H1 (cell line): ENCODE measurements at regions not wholly inside any gene's neighbourhood (a gene's known extent, or its start where the extent isn't known, plus 50 kb on each side); places are given as distances from the start of the nearest gene placed in this dataset.

ENCODE experiments used
- CTCF ChIA-PET: fragments of 300-600 bp; sonication (Branson Sonifier 250); formaldehyde crosslinking; loops from one replicate; lab custom pipeline; 2021; ENCODE audit not compliant: partially characterized antibody; lab: Charles Lee
- POLR2A ChIA-PET: fragments of 300-600 bp; sonication (Branson Sonifier 250); formaldehyde crosslinking; loops from one replicate; lab custom pipeline; 2021; ENCODE audit warnings: inconsistent platforms; ENCODE audit not compliant: partially characterized antibody; lab: Charles Lee
- DNase-seq, 2 experiments: peaks; one replicate each; pipeline versions ENCODE4 v3.0.0 to v3.0.0-alpha.2; 2010 to 2022; ENCODE audit warnings: low spot score in 2 of 2, low read depth in 1 of 2, mixed read lengths in 1 of 2
- FAIRE-seq: peaks from 2 replicates; lab custom pipeline; 2011; peaks lifted over from hg19 to GRCh38; lab: Jason Lieb, UNC
- H2AFZ ChIP-seq: 2 replicates; pipeline ENCODE4 v1.8.1; 2012; ENCODE audit warnings: low read length, inconsistent platforms
- H2AK5ac ChIP-seq: 2 replicates; pipeline ENCODE4 v1.6.1; 2013; ENCODE audit warnings: low read depth, low read length
- H2BK120ac ChIP-seq: replicated peaks from 2 replicates; pipeline ENCODE3; 2013; ENCODE audit warnings: low read depth, low read length, inconsistent platforms
- H2BK12ac ChIP-seq: 2 replicates; pipeline ENCODE4 v1.6.1; 2013; ENCODE audit warnings: low read depth, low read length
- H2BK15ac ChIP-seq: 2 replicates; pipeline ENCODE4 v1.6.1; 2013; ENCODE audit warnings: low read length
- H2BK20ac ChIP-seq: 2 replicates; pipeline ENCODE4 v1.6.1; 2013; ENCODE audit warnings: low read length
- H2BK5ac ChIP-seq: 2 replicates; pipeline ENCODE4 v1.6.1; 2013; ENCODE audit warnings: low read depth, low read length
- H3K14ac ChIP-seq: 2 replicates; pipeline ENCODE4 v1.6.1; 2013; ENCODE audit warnings: inconsistent platforms; ENCODE audit not compliant: insufficient read length
- H3K18ac ChIP-seq: 2 replicates; pipeline ENCODE4 v1.6.1; 2013; ENCODE audit warnings: low read length; ENCODE audit errors: extremely low read depth
- H3K23ac ChIP-seq: 2 replicates; pipeline ENCODE4 v1.6.1; 2013; ENCODE audit warnings: inconsistent platforms; ENCODE audit not compliant: insufficient read length
- H3K23me2 ChIP-seq: 2 replicates; pipeline ENCODE4 v1.6.1; 2013; ENCODE audit warnings: low read depth, low read length
- H3K27ac ChIP-seq: 2 replicates; pipeline ENCODE4 v1.6.1; 2011; ENCODE audit warnings: low read depth, low read length, inconsistent platforms
- H3K27me3 ChIP-seq, 4 experiments: replicated peaks in 1 of 4; 1 replicate in 1 of 4; 2 replicates in 3 of 4; pipeline versions ENCODE4 v1.6.1 to v1.8.1; 2011 to 2013; ENCODE audit warnings: low read length in 3 of 4, mild to moderate bottlenecking in 3 of 4, inconsistent platforms in 2 of 4, mixed read lengths in 2 of 4, moderate library complexity in 1 of 4; ENCODE audit not compliant: control insufficient read depth in 3 of 4, insufficient read depth in 3 of 4; ENCODE audit errors: extremely low read depth in 1 of 4
- H3K36me3 ChIP-seq, 4 experiments: 2 replicates each; pipeline versions ENCODE4 v1.6.1 to v1.8.1; 2011 to 2013; ENCODE audit warnings: mild to moderate bottlenecking in 4 of 4, low read length in 3 of 4, moderate library complexity in 2 of 4, control low read depth in 1 of 4, inconsistent platforms in 1 of 4; ENCODE audit not compliant: insufficient read depth in 4 of 4, control insufficient read depth in 2 of 4
- H3K4ac ChIP-seq: replicated peaks from 2 replicates; pipeline ENCODE3; 2013; ENCODE audit warnings: low read length, low read depth, mixed read lengths, inconsistent platforms; ENCODE audit not compliant: insufficient read length
- H3K4me1 ChIP-seq, 4 experiments: replicated peaks in 1 of 4; 1 replicate in 1 of 4; 2 replicates in 3 of 4; pipeline versions ENCODE4 v1.6.1 to v1.8.1; 2011 to 2013; ENCODE audit warnings: low read length in 3 of 4, inconsistent platforms in 2 of 4, mixed read lengths in 1 of 4; ENCODE audit not compliant: insufficient read depth in 4 of 4, control insufficient read depth in 3 of 4
- H3K4me2 ChIP-seq, 2 experiments: 2 replicates each; pipeline versions ENCODE4 v1.6.1 to v1.8.1; 2011 to 2013; ENCODE audit warnings: low read depth in 2 of 2, low read length in 2 of 2, control low read depth in 1 of 2, inconsistent platforms in 1 of 2, mild to moderate bottlenecking in 1 of 2; ENCODE audit not compliant: insufficient read depth in 1 of 2
- H3K4me3 ChIP-seq, 4 experiments: fragments of 200-600, 300-600 bp in 1 of 4; sonication (generic), shearing (Covaris generic), sonication (Bioruptor Twin) in 1 of 4; 2 replicates each; pipeline versions ENCODE4 v1.5.1 to v1.8.1; 2011 to 2016; ENCODE audit warnings: low read length in 4 of 4, low read depth in 3 of 4, control low read depth in 2 of 4, inconsistent platforms in 2 of 4, mild to moderate bottlenecking in 2 of 4, mixed read lengths in 1 of 4, moderate library complexity in 1 of 4; ENCODE audit not compliant: insufficient read depth in 2 of 4; ENCODE audit errors: extremely low read depth in 1 of 4
- H3K56ac ChIP-seq: replicated peaks from 2 replicates; pipeline ENCODE3; 2013; ENCODE audit warnings: low read depth, mild to moderate bottlenecking, mixed read lengths, low read length, inconsistent platforms; ENCODE audit not compliant: insufficient read length
- H3K79me1 ChIP-seq: 2 replicates; pipeline ENCODE4 v1.6.1; 2013; ENCODE audit warnings: low read depth, low read length, control low read depth
- H3K79me2 ChIP-seq, 2 experiments: 2 replicates each; pipeline versions ENCODE4 v1.6.1 to v1.8.1; 2012 to 2013; ENCODE audit warnings: low read length in 2 of 2, mild to moderate bottlenecking in 2 of 2, inconsistent platforms in 1 of 2; ENCODE audit not compliant: insufficient read depth in 2 of 2, control insufficient read depth in 1 of 2
- H3K9ac ChIP-seq, 4 experiments: replicated peaks in 1 of 4; 1 replicate in 1 of 4; 2 replicates in 3 of 4; pipeline versions ENCODE4 v1.6.1 to v1.8.1; 2011 to 2013; ENCODE audit warnings: low read depth in 3 of 4, low read length in 3 of 4, control low read depth in 2 of 4, mild to moderate bottlenecking in 2 of 4, moderate library complexity in 2 of 4, inconsistent platforms in 1 of 4; ENCODE audit errors: extremely low read depth in 1 of 4
- H3K9me3 ChIP-seq, 2 experiments: 2 replicates each; pipeline versions ENCODE4 v1.6.1 to v1.8.1; 2012 to 2013; ENCODE audit warnings: mild to moderate bottlenecking in 2 of 2, moderate library complexity in 2 of 2, control low read depth in 1 of 2, inconsistent platforms in 1 of 2, low read depth in 1 of 2, low read length in 1 of 2, mixed read lengths in 1 of 2; ENCODE audit not compliant: insufficient read depth in 2 of 2
- H4K20me1 ChIP-seq, 2 experiments: replicated peaks in 1 of 2; 2 replicates each; pipeline versions ENCODE3 to v1.8.1; 2011 to 2013; ENCODE audit warnings: inconsistent platforms in 2 of 2, low read length in 2 of 2, mild to moderate bottlenecking in 1 of 2; ENCODE audit not compliant: insufficient read depth in 2 of 2, control insufficient read depth in 1 of 2
- H4K5ac ChIP-seq: 2 replicates; pipeline ENCODE4 v1.6.1; 2013; ENCODE audit warnings: low read length, low read depth, mixed read lengths, inconsistent platforms; ENCODE audit not compliant: insufficient read length
- H4K8ac ChIP-seq: 2 replicates; pipeline ENCODE4 v1.8.0; 2013; ENCODE audit warnings: mild to moderate bottlenecking, moderate library complexity, low read length, inconsistent platforms; ENCODE audit not compliant: insufficient read depth; ENCODE audit errors: extremely low read depth
- H4K91ac ChIP-seq: replicated peaks from 2 replicates; pipeline ENCODE3; 2013; ENCODE audit warnings: low read length, mixed read lengths, inconsistent platforms; ENCODE audit not compliant: insufficient read length
- ASH2L ChIP-seq: fragments of 200-600, 300-600 bp; sonication (generic); IDR thresholded peaks from one replicate; pipeline ENCODE4 v1.7.1; 2017; ENCODE audit warnings: low read length
- CHD1 ChIP-seq: IDR thresholded peaks from 2 replicates; pipeline ENCODE4 v1.6.1; 2012; ENCODE audit warnings: low read depth, low read length, improper control_type of control experiment
- CTBP2 ChIP-seq: IDR thresholded peaks from 2 replicates; pipeline ENCODE4 v1.7.0; 2011; ENCODE audit warnings: borderline replicate concordance, mild to moderate bottlenecking, moderate library complexity, mixed read lengths, low read length; ENCODE audit not compliant: insufficient read depth, insufficient read length
- EP300 ChIP-seq, 2 experiments: IDR thresholded peaks; 1 replicate in 1 of 2; 2 replicates in 1 of 2; pipeline ENCODE4 v1.6.1; 2011 to 2012; ENCODE audit warnings: low read depth in 2 of 2, low read length in 2 of 2, mild to moderate bottlenecking in 2 of 2, borderline replicate concordance in 1 of 2, inconsistent platforms in 1 of 2, moderate library complexity in 1 of 2
- HDAC2 ChIP-seq, 2 experiments: fragments of 300-600 bp in 1 of 2; sonication (generic) in 1 of 2; IDR thresholded peaks; 2 replicates each; pipeline ENCODE4 v1.6.1; 2011 to 2012; ENCODE audit warnings: low read depth in 2 of 2, low read length in 2 of 2, mild to moderate bottlenecking in 2 of 2, moderate library complexity in 2 of 2, borderline replicate concordance in 1 of 2, inconsistent platforms in 1 of 2
- JUN ChIP-seq: IDR thresholded peaks from 2 replicates; pipeline ENCODE4 v1.6.1; 2011; ENCODE audit warnings: low read depth, mild to moderate bottlenecking, improper control_type of control experiment, low read length
- KDM1A ChIP-seq: fragments of 200-600, 300-600 bp; sonication (generic); IDR thresholded peaks from 2 replicates; pipeline ENCODE4 v1.7.1; 2016; ENCODE audit warnings: mild to moderate bottlenecking, low read length, borderline replicate concordance
- POLR2A ChIP-seq, 2 experiments: IDR thresholded peaks; 1 replicate in 1 of 2; 2 replicates in 1 of 2; pipeline ENCODE4 v1.6.1; 2011; ENCODE audit warnings: low read depth in 2 of 2, low read length in 2 of 2, mild to moderate bottlenecking in 2 of 2; ENCODE audit errors: control extremely low read depth in 1 of 2
- POLR2AphosphoS5 ChIP-seq: IDR thresholded peaks from 2 replicates; pipeline ENCODE4 v1.6.1; 2011; ENCODE audit warnings: low read depth, low read length
- POU5F1 ChIP-seq: IDR thresholded peaks from 2 replicates; pipeline ENCODE4 v1.6.1; 2011; ENCODE audit warnings: low read depth, mild to moderate bottlenecking, low read length, moderate library complexity
- RFX5 ChIP-seq: IDR thresholded peaks from 2 replicates; pipeline ENCODE4 v1.6.1; 2011; ENCODE audit warnings: low read depth, low read length, improper control_type of control experiment, borderline replicate concordance
- SP2 ChIP-seq: IDR thresholded peaks from 2 replicates; pipeline ENCODE4 v1.6.1; 2012; ENCODE audit warnings: mild to moderate bottlenecking, low read length, inconsistent platforms
- SP4 ChIP-seq: IDR thresholded peaks from 2 replicates; pipeline ENCODE4 v1.6.1; 2012; ENCODE audit warnings: low read length, inconsistent platforms
- TBP ChIP-seq: IDR thresholded peaks from 2 replicates; pipeline ENCODE4 v1.6.1; 2011; ENCODE audit warnings: low read depth, low read length, improper control_type of control experiment
- WGBS, 2 experiments: shearing (Covaris generic) in 1 of 2; methylation state at CpG; one replicate each; pipeline versions ENCODE4 v1.1.6 to v1.1.7; 2013 to 2015; ENCODE audit warnings: low lambda C conversion rate in 2 of 2, mixed read lengths in 2 of 2, inconsistent platforms in 1 of 2, low coverage in 1 of 2, missing lambda C conversion rate in 1 of 2; ENCODE audit not compliant: insufficient replicate concordance in 2 of 2, insufficient coverage in 1 of 2, insufficient read length in 1 of 2; ENCODE audit errors: extremely low coverage in 1 of 2, missing lambda C conversion rate in 1 of 2; 5-methylcytosine and 5-hydroxymethylcytosine counted together
- TF ChIP-seq, protein P1 (sequence below): IDR thresholded peaks from 2 replicates; pipeline ENCODE4 v1.6.1; 2011; ENCODE audit warnings: low read length, improper control_type of control experiment

- Histone ChIP-seq H4K8ac (no peak overlapping the region), H3K14ac (no peak overlapping the region), H3K56ac (no peak overlapping the region), H4K91ac (no peak overlapping the region), H3K9me3 (no peaks in the 10 kb centered on the region), H2AFZ (no peak overlapping the region), H3K18ac (no peak overlapping the region), H3K27me3 (no peaks in the 10 kb centered on the region), H2BK12ac (no peak overlapping the region), H2BK15ac (no peak overlapping the region), H3K79me1 (no peaks in the 10 kb centered on the region), H3K36me3 (no peaks in the 10 kb centered on the region), H3K4ac (no peak overlapping the region), H3K4me2 (no peak overlapping the region), H3K9ac (no peak overlapping the region), H2BK5ac (no peak overlapping the region), H3K23ac (no peak overlapping the region), H3K4me1 (no peaks in the 10 kb centered on the region; a peak in 1 of 7 replicates), H2BK20ac (no peak overlapping the region), H2AK5ac (no peak overlapping the region), H3K27ac (no peak overlapping the region), H3K79me2 (no peaks in the 10 kb centered on the region), H3K4me3 (no peak overlapping the region), H4K20me1 (no peaks in the 10 kb centered on the region), H4K5ac (no peak overlapping the region), H2BK120ac (no peak overlapping the region), H3K23me2 (no peaks in the 10 kb centered on the region)
- POLR2A ChIA-PET = no interaction called here
- FAIRE-seq (no peak), DNase-seq (no peak)
- TF ChIP-seq SP4 (no peak), HDAC2 (IDR thresholded peaks at IDR 0.05; ENCODE audit: borderline replicate concordance in 1 of 2, low read depth in 2 of 2, low read length in 2 of 2) (no peak), ASH2L (no peak), EP300 (IDR thresholded peaks at IDR 0.05; ENCODE audit: borderline replicate concordance in 1 of 2, low read depth in 2 of 2, low read length in 2 of 2) (no peak), CTBP2 (no peak), POU5F1 (no peak), POLR2A (IDR thresholded peaks at IDR 0.05; ENCODE audit: control extremely low read depth in 1 of 2, low read depth in 2 of 2, low read length in 2 of 2) (no peak), JUN (no peak), KDM1A (no peak), CHD1 (no peak), TBP (no peak), POLR2AphosphoS5 (no peak), RFX5 (no peak), SP2 (no peak)
- TF ChIP-seq, protein P1, sequence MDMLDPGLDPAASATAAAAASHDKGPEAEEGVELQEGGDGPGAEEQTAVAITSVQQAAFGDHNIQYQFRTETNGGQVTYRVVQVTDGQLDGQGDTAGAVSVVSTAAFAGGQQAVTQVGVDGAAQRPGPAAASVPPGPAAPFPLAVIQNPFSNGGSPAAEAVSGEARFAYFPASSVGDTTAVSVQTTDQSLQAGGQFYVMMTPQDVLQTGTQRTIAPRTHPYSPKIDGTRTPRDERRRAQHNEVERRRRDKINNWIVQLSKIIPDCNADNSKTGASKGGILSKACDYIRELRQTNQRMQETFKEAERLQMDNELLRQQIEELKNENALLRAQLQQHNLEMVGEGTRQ = no peak
- CTCF ChIA-PET = interaction anchor here (1.3 kb wide), 1 partner anchor 9 kb away, joined by 11 read pairs; no protein-coding TSS in a partner anchor
- 94% methylated on average over 1 of the region's 1 CpG; no CpG with 5 or more reads in 1 of the 2 experiments for WGBS, 2 experiments
Observed at GRCh38 chr3:153894857-153895256, 226.3 kb upstream of the ARHGEF26 start.
